A549 (cell line): ENCODE measurements at regions not wholly inside any gene's neighbourhood (a gene's known extent, or its start where the extent isn't known, plus 50 kb on each side); places are given as distances from the start of the nearest gene placed in this dataset.
A peak's percentile ranks its signal among the peaks of the same experiment; 100 is the strongest.

Source experiments
- ATAC-seq, 2 experiments: fragments of 200-7000 bp in 1 of 2; fragments of >200 bp in 1 of 2; cut with Nextera tagmentation in 1 of 2; cut with Tn5 transposase in 1 of 2; 3 replicates each; pipeline versions ENCODE4 v1.8.0 to v1.9.1; 2018 to 2020; ENCODE audit warnings: mild to moderate bottlenecking in 1 of 2, moderate library complexity in 1 of 2
- CTCF ChIA-PET: fragments of 300-600 bp; sonication (Branson Sonifier 250); formaldehyde crosslinking; extraction: SDS; loops from one replicate; lab custom pipeline; 2021; ENCODE audit warnings: antibody characterized with exemption, inconsistent platforms; lab: Yijun Ruan, JAX
- POLR2A ChIA-PET: fragments of 350-600 bp; formaldehyde crosslinking; extraction: SDS; loops from one replicate; lab custom pipeline; 2021; ENCODE audit warnings: antibody characterized with exemption, inconsistent platforms; lab: Yijun Ruan, JAX
- DNase-seq, 2 experiments: peaks; one replicate each; pipeline versions ENCODE4 v3.0.0 to v3.0.0-alpha.2; 2011 to 2016; ENCODE audit warnings: low read depth in 1 of 2, low spot score in 1 of 2
- FAIRE-seq: peaks from 2 replicates; lab custom pipeline; 2011; peaks lifted over from hg19 to GRCh38; lab: Jason Lieb, UNC
- H3K27ac ChIP-seq, 2 experiments: fragments of >200 bp; sonication (Bioruptor Twin); formaldehyde crosslinking; 3 replicates each; pipeline ENCODE4 v1.5.1; 2016 to 2017
- H3K4me1 ChIP-seq: fragments of >200 bp; sonication (Bioruptor Twin); formaldehyde crosslinking; 3 replicates; pipeline ENCODE4 v1.6.1; 2016
- H3K4me2 ChIP-seq: fragments of >200 bp; sonication (Bioruptor Twin); formaldehyde crosslinking; 3 replicates; pipeline ENCODE4 v1.6.1; 2016
- H3K4me3 ChIP-seq: fragments of >200 bp; sonication (Bioruptor Twin); formaldehyde crosslinking; 3 replicates; pipeline ENCODE4 v1.5.1; 2016
- H3K9me3 ChIP-seq: fragments of >200 bp; sonication (Bioruptor Twin); formaldehyde crosslinking; 3 replicates; pipeline ENCODE4 v1.6.1; 2016
- BHLHE40 ChIP-seq: IDR thresholded peaks from 2 replicates; pipeline ENCODE4 v1.6.1; 2012; ENCODE audit warnings: low read depth, low read length, inconsistent platforms
- CBX8 ChIP-seq: fragments of 200-600 bp; sonication (generic); IDR thresholded peaks from 2 replicates; pipeline ENCODE4 v1.6.1; 2016
- EHF ChIP-seq: fragments of 250-450 bp; sonication (Bioruptor Pico); IDR thresholded peaks from 2 replicates; pipeline ENCODE4 v1.5.0; 2020; ENCODE audit warnings: mild to moderate bottlenecking
- ESRRA ChIP-seq: fragments of 150-350 bp; IDR thresholded peaks from 2 replicates; pipeline ENCODE4 v1.6.1; 2014; ENCODE audit warnings: mild to moderate bottlenecking, low read length, borderline replicate concordance
- JUN ChIP-seq, 2 experiments: fragments of >200 bp; sonication (Bioruptor Twin); formaldehyde crosslinking; IDR thresholded peaks; 2 replicates in 1 of 2; 3 replicates in 1 of 2; pipeline ENCODE4 v1.6.1; 2016 to 2017
- JUNB ChIP-seq: fragments of >200 bp; sonication (Bioruptor Twin); formaldehyde crosslinking; IDR thresholded peaks from 2 replicates; pipeline ENCODE4 v1.6.1; 2016
- KDM5A ChIP-seq: fragments of 200-600 bp; sonication (generic); IDR thresholded peaks from 2 replicates; pipeline ENCODE4 v1.6.1; 2016; ENCODE audit warnings: antibody characterized with exemption, mild to moderate bottlenecking
- MAZ ChIP-seq: fragments of 150-350 bp; IDR thresholded peaks from 2 replicates; pipeline ENCODE4 v1.6.1; 2014; ENCODE audit warnings: antibody characterized with exemption, low read depth, low read length, borderline replicate concordance
- NFE2L2 ChIP-seq: fragments of 150-350 bp; conservative IDR thresholded peaks from 2 replicates; pipeline ENCODE4 v1.6.1; 2014; ENCODE audit warnings: low read length
- NPAS2 ChIP-seq: fragments of 250-450 bp; sonication (Bioruptor Pico); IDR thresholded peaks from 2 replicates; pipeline ENCODE4 v1.8.0; 2022; ENCODE audit warnings: mild to moderate bottlenecking, moderate library complexity, borderline replicate concordance
- PBX3 ChIP-seq: IDR thresholded peaks from 2 replicates; pipeline ENCODE4 v1.6.1; 2012
- POLR2AphosphoS2 ChIP-seq: conservative IDR thresholded peaks from 2 replicates; pipeline ENCODE4 v1.6.1; 2012; ENCODE audit warnings: low read length, improper control_type of control experiment, inconsistent platforms
- RAD21 ChIP-seq, 2 experiments: fragments of >200 bp in 1 of 2; sonication (Bioruptor Twin) in 1 of 2; formaldehyde crosslinking in 1 of 2; IDR thresholded peaks in 1 of 2; conservative IDR thresholded peaks in 1 of 2; 2 replicates in 1 of 2; 3 replicates in 1 of 2; pipeline ENCODE4 v1.6.1; 2012 to 2018; ENCODE audit warnings: inconsistent platforms in 1 of 2
- RFX5 ChIP-seq: fragments of 450-650 bp; IDR thresholded peaks from 2 replicates; pipeline ENCODE4 v1.7.1; 2014; ENCODE audit warnings: antibody characterized with exemption, mild to moderate bottlenecking, moderate library complexity
- ZC3H11A ChIP-seq: fragments of 450-650 bp; IDR thresholded peaks from 2 replicates; pipeline ENCODE4 v1.6.1; 2014; ENCODE audit warnings: antibody characterized with exemption, mild to moderate bottlenecking
- ZNF302 ChIP-seq: fragments of 250-450 bp; sonication (Bioruptor Pico); IDR thresholded peaks from 2 replicates; pipeline ENCODE4 v1.9.0; 2021; ENCODE audit warnings: inconsistent platforms, mild to moderate bottlenecking, moderate library complexity
- WGBS: methylation state at CpG from one replicate; pipeline ENCODE4 v1.1.6; 2017; ENCODE audit errors: missing lambda C conversion rate; 5-methylcytosine and 5-hydroxymethylcytosine counted together
- TF ChIP-seq, protein P1 (sequence below): fragments of 200-600 bp; sonication (generic); IDR thresholded peaks from 2 replicates; pipeline ENCODE4 v1.6.1; 2016; ENCODE audit warnings: antibody characterized with exemption, mild to moderate bottlenecking, moderate library complexity
- TF ChIP-seq, protein P2 (sequence below): fragments of 150-350 bp; IDR thresholded peaks from 2 replicates; pipeline ENCODE4 v1.6.1; 2014; ENCODE audit warnings: low read depth, mild to moderate bottlenecking, low read length

DNA sequence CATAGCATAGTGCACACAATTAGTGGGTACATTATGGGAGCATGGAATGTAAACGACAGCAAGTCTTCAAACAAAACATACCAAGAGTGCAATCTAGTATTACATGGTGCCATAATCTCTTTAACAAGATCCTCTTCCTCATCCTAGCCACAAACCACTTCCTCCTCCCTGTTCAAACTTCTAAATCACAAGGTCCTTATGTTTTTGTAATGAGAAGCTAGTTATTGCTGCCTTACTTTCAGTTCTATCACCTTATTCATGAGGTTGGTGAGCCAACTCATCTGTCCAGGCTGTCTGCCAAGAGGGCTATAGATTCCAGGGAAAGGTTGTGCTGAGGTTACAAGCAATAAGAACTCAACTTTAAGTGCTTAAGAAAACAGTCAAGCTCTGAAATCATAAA lies 195.4 kb upstream of the ARHGAP20 start:
- Histone ChIP-seq H3K9me3 (no peaks in the 10 kb centered on the region), H3K4me3 (no peak overlapping the region), H3K4me1 (no peaks in the 10 kb centered on the region), H3K27ac (no peak overlapping the region), H3K4me2 (no peak overlapping the region)
- POLR2A ChIA-PET, result no interaction called here
- ATAC-seq (no peak), FAIRE-seq (no peak), DNase-seq (peak in 1 of 2 experiments; percentile 5)
- TF ChIP-seq MAZ (no peak), NPAS2 (CRISPR knock-in tag) (no peak)
- CTCF ChIA-PET, result no interaction called here
- WGBS, result 0% methylated on average over 1 of the region's 1 CpG

DNA sequence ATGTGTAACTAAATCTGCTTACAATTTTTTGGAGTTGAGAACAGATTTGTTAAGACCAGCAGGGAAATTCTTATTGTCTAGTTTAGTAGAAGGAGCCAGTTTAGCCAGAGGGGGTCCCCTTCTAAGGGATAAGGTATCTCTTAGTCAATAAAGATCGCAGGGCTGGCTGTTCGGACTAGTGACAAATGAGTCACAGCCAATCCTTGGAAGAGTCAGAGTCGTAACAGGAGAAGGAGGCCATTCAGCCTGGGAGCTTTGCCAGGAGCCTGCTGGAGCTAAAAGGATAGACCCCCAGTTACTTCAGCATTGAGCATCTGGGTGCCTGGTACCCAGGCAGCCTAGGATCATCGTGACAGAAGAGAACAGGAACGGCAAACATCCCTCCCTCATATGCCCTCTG lies 191.6 kb upstream of the ARHGAP20 start:
- no peak for DNase-seq
- FAIRE-seq, result no peak
- ChIA-PET CTCF (no interaction called here), POLR2A (no interaction called here)
- Histone ChIP-seq H3K27ac (no peak overlapping the region), H3K4me1 (no peaks in the 10 kb centered on the region), H3K9me3 (no peaks in the 10 kb centered on the region), H3K4me2 (no peak overlapping the region), H3K4me3 (no peak overlapping the region)
- TF ChIP-seq JUNB, result no peak
- TF ChIP-seq RAD21 (conservative IDR thresholded peaks at IDR 0.05 in 1 of 2, IDR thresholded peaks at IDR 0.05 in 1 of 2), result no peak
- no peak for TF ChIP-seq CBX8
- TF ChIP-seq RFX5, result no peak
- TF ChIP-seq, protein P1, sequence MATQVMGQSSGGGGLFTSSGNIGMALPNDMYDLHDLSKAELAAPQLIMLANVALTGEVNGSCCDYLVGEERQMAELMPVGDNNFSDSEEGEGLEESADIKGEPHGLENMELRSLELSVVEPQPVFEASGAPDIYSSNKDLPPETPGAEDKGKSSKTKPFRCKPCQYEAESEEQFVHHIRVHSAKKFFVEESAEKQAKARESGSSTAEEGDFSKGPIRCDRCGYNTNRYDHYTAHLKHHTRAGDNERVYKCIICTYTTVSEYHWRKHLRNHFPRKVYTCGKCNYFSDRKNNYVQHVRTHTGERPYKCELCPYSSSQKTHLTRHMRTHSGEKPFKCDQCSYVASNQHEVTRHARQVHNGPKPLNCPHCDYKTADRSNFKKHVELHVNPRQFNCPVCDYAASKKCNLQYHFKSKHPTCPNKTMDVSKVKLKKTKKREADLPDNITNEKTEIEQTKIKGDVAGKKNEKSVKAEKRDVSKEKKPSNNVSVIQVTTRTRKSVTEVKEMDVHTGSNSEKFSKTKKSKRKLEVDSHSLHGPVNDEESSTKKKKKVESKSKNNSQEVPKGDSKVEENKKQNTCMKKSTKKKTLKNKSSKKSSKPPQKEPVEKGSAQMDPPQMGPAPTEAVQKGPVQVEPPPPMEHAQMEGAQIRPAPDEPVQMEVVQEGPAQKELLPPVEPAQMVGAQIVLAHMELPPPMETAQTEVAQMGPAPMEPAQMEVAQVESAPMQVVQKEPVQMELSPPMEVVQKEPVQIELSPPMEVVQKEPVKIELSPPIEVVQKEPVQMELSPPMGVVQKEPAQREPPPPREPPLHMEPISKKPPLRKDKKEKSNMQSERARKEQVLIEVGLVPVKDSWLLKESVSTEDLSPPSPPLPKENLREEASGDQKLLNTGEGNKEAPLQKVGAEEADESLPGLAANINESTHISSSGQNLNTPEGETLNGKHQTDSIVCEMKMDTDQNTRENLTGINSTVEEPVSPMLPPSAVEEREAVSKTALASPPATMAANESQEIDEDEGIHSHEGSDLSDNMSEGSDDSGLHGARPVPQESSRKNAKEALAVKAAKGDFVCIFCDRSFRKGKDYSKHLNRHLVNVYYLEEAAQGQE, result no peak
- no peak for TF ChIP-seq PBX3
- no peak for TF ChIP-seq ZNF302 (CRISPR knock-in tag)
- no peak for TF ChIP-seq NFE2L2
- TF ChIP-seq, protein P2, sequence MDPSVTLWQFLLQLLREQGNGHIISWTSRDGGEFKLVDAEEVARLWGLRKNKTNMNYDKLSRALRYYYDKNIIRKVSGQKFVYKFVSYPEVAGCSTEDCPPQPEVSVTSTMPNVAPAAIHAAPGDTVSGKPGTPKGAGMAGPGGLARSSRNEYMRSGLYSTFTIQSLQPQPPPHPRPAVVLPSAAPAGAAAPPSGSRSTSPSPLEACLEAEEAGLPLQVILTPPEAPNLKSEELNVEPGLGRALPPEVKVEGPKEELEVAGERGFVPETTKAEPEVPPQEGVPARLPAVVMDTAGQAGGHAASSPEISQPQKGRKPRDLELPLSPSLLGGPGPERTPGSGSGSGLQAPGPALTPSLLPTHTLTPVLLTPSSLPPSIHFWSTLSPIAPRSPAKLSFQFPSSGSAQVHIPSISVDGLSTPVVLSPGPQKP, result no peak
- no peak for TF ChIP-seq ZC3H11A
- no peak for TF ChIP-seq POLR2AphosphoS2
- no peak for TF ChIP-seq KDM5A
- 9% methylated on average over 5 of the region's 5 CpGs for WGBS
- no peak for ATAC-seq

- Histone ChIP-seq H3K4me3 (no peak overlapping the region), H3K4me2 (no peak overlapping the region), H3K27ac (no peak overlapping the region), H3K9me3 (no peaks in the 10 kb centered on the region), H3K4me1 (no peaks in the 10 kb centered on the region)
- ChIA-PET CTCF (no interaction called here), POLR2A (no interaction called here)
- FAIRE-seq (no peak), DNase-seq (no peak), ATAC-seq (no peak)
- WGBS, result 18% methylated on average over 3 of the region's 3 CpGs
- TF ChIP-seq BHLHE40 (no peak), EHF (CRISPR knock-in tag) (no peak), JUN (IDR thresholded peaks at IDR 0.05) (no peak), MAZ (no peak), ZNF302 (CRISPR knock-in tag) (no peak), ESRRA (no peak)
- TF ChIP-seq, protein P1, result no peak
Measured at GRCh38 chr11:110903378-110903777, 191.1 kb upstream of the ARHGAP20 start.
